ES-I3 (cell line): ENCODE measurements at regions not wholly inside any gene's neighbourhood (a gene's known extent, or its start where the extent isn't known, plus 50 kb on each side); places are given as distances from the start of the nearest gene placed in this dataset.

Experiments
- H3K36me3 ChIP-seq: 2 replicates; pipeline ENCODE4 v1.6.1; 2013; ENCODE audit warnings: mild to moderate bottlenecking, low read length, control low read depth, moderate library complexity; ENCODE audit not compliant: insufficient read depth
- H3K4me1 ChIP-seq: 2 replicates; pipeline ENCODE4 v1.6.1; 2013; ENCODE audit warnings: mild to moderate bottlenecking, control low read depth, low read length; ENCODE audit not compliant: insufficient read depth
- H3K9ac ChIP-seq: 2 replicates; pipeline ENCODE4 v1.6.1; 2013; ENCODE audit warnings: low read depth, mild to moderate bottlenecking, low read length, moderate library complexity
- H3K9me3 ChIP-seq: 2 replicates; pipeline ENCODE4 v1.6.1; 2013; ENCODE audit warnings: mild to moderate bottlenecking, low read length, moderate library complexity; ENCODE audit not compliant: control insufficient read depth, insufficient read depth

DNA sequence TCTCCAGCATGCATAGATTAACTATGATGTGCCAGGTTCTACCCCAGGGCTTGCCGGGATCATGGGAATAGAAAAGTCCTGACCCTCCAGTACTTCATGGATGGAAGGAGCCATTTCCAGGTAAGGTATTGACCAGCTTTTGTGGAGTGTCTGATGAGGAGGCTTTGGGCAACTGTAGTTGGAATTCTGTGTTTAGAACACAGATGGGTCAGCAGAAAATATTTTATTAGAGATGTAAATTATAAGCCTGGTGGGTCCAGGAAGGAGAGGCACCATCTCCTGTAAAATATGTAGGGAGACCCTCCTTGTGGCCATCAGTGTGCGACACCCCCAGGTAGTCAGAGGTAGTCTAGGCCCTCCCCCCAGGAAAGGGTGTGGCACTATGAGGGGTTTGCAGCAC lies 156.2 kb downstream of the IRX1 start:
- H3K4me1 ChIP-seq: peaks cover 5% of the 10 kb centered on the region; the same call in 1 of the 2 replicates
- H3K9ac ChIP-seq: no peak overlapping the region
- no peaks in the 10 kb centered on the region for H3K36me3 ChIP-seq
- peaks cover 4% of the 10 kb centered on the region; the same call in 1 of the 2 replicates for H3K9me3 ChIP-seq

GRCh38 chr5:3778000-3778550 lies 182.4 kb downstream of the IRX1 start:
- peaks cover 6% of the 10 kb centered on the region; the same call in 1 of the 2 replicates for H3K4me1 ChIP-seq
- H3K9ac ChIP-seq: no peak overlapping the region
- no peaks in the 10 kb centered on the region for H3K36me3 ChIP-seq
- no peaks in the 10 kb centered on the region for H3K9me3 ChIP-seq

DNA sequence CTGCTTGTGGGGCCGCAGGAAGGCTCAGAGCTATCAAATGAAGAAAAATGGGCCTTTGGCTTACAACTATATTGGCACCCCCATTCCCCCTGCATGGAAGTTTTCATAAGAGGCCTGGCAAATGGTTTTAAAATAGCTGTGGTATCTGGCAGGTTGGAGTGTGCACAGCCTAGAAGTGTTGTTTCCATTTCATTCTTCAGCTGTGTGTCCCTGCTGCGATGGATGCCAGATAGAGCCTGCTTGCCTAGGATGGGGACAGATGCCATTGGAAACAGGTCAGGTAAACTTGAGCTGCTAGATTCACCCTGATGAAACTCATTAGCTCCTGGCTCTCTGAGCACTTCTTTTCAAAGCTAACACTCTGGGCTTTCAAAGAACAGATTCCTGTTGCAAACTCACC lies 183.3 kb downstream of the IRX1 start:
- no peaks in the 10 kb centered on the region for H3K9me3 ChIP-seq
- peaks cover 6% of the 10 kb centered on the region; the same call in 1 of the 2 replicates for H3K4me1 ChIP-seq
- no peaks in the 10 kb centered on the region for H3K36me3 ChIP-seq
- H3K9ac ChIP-seq: no peak overlapping the region

- no peaks in the 10 kb centered on the region for H3K9me3 ChIP-seq
- H3K36me3 ChIP-seq: no peaks in the 10 kb centered on the region
- peaks cover 6% of the 10 kb centered on the region; the same call in 1 of the 2 replicates for H3K4me1 ChIP-seq
- no peak overlapping the region for H3K9ac ChIP-seq
Measured at GRCh38 chr5:3780278-3780677, 184.6 kb downstream of the IRX1 start.

DNA sequence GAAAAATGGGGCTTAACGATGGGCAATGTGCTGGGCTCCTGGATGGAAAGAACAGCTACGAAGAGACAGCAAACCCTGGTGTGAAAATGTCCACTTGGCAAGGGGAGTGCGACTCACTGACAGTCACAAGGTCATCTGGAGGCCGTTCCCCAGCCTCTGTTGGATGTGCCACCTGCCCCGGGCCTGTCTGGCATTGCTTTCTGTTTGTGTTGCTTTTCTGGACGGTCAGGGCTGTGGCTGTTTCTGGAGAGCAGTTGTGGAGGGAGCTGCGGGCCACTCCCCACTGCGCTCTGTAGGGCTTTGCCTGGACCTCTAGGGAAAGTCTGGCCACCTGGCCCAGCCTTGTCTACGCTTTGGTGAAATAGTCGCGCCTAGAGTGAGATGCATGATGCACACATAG lies 185.3 kb downstream of the IRX1 start:
- Histone ChIP-seq H3K9ac (no peak overlapping the region), H3K4me1 (peaks cover 6% of the 10 kb centered on the region; the same call in 1 of the 2 replicates), H3K36me3 (no peaks in the 10 kb centered on the region), H3K9me3 (no peaks in the 10 kb centered on the region)

- H3K9ac ChIP-seq: no peak overlapping the region
- H3K9me3 ChIP-seq: no peaks in the 10 kb centered on the region
- no peaks in the 10 kb centered on the region for H3K36me3 ChIP-seq
- H3K4me1 ChIP-seq: peaks cover 19% of the 10 kb centered on the region
Measured at GRCh38 chr5:3784854-3785253, 189.2 kb downstream of the IRX1 start.

DNA sequence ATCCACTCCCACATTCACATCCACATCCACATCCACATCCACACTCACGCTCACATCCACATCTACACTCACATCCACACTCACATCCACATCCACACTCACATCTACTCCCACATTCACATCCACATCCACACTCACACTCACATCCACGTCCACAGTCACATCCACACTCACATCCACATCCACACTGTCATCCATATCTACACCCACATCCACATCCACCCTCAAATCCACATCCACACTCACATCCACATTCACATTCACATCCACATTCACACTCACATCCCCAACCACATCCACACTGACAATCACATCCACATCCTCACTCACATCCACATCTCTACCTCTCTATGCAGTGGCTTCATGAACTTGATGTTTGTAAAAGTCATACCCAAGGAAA lies 190.5 kb downstream of the IRX1 start:
- Histone ChIP-seq H3K4me1 (peaks cover 19% of the 10 kb centered on the region), H3K9ac (no peak overlapping the region), H3K36me3 (no peaks in the 10 kb centered on the region), H3K9me3 (no peaks in the 10 kb centered on the region)

DNA sequence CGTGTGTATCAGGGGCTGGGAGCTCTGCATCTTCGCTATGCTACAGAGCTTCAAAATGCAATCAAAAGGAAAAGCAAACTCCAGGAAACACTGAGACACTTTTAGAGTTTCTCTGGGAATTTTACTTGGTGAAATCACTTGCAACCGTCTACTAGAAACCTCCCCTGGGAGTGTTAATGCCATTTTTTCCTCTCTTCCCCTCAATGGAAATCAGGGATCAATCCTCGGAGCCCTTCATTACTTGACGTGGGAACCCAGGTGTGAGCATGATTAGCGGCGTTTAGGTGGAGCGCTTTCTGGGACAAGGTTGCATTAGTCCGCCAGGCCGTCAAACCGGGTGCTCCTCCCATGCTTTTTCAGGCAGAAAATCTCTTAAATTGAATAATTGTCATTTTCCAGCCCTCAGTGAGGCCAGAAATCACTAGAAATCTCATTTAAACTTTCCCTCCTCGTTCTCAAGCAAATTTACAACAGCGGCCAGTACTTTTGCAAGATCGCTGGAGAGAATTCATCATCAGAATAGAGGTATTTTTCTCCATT lies 191.3 kb downstream of the IRX1 start:
- Histone ChIP-seq H3K9me3 (no peaks in the 10 kb centered on the region), H3K9ac (no peak overlapping the region), H3K4me1 (peaks cover 19% of the 10 kb centered on the region)

GRCh38 chr5:3787604-3788003 lies 192.0 kb downstream of the IRX1 start:
- H3K36me3 ChIP-seq: no peaks in the 10 kb centered on the region
- H3K4me1 ChIP-seq: peaks cover 19% of the 10 kb centered on the region
- peak overlapping the region; percentile 13; the same call in 1 of the 2 replicates for H3K9ac ChIP-seq
- no peaks in the 10 kb centered on the region for H3K9me3 ChIP-seq

More for the DNA sequence above, 191.3 kb downstream of the IRX1 start:
- no peaks in the 10 kb centered on the region for H3K36me3 ChIP-seq

DNA sequence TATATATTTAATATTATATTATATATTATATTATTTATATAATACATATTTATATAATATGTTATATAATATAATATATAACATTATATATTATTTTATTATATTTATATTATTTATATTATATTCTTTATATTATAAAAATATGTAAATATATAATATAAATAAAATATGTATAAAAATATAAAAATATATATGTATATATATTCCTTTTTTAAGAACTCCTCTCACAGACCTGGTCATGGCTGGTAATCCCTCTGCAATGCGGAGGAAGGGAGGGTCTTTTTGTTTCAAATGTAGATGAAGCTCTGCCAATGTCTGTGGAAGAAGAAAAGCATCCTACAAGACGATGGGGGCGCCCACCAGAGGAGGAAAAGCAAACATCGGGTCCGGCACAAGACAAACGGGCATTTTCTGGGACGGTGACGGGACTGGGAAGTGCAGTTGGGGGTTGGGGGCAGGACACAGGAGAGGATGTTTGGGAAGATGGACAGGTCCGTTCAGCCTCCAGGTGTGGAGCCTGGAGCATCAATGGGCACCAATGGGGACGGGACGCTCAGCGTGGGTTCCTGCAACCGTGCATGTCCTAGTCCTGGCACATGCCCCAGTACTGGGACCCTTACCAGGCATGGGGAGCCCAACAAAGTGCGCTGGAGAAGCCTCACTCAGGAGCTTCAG lies 194.0 kb downstream of the IRX1 start:
- Histone ChIP-seq H3K9me3 (no peaks in the 10 kb centered on the region), H3K4me1 (peaks cover 19% of the 10 kb centered on the region), H3K9ac (no peak overlapping the region), H3K36me3 (no peaks in the 10 kb centered on the region)

GRCh38 chr5:3793162-3793561 lies 197.5 kb downstream of the IRX1 start:
- Histone ChIP-seq H3K4me1 (peaks cover 5% of the 10 kb centered on the region), H3K36me3 (no peaks in the 10 kb centered on the region), H3K9me3 (0 out of 2 replicates have a peak, but pooled peaks cover 2% of the 10 kb centered on the region), H3K9ac (no peak overlapping the region)

DNA sequence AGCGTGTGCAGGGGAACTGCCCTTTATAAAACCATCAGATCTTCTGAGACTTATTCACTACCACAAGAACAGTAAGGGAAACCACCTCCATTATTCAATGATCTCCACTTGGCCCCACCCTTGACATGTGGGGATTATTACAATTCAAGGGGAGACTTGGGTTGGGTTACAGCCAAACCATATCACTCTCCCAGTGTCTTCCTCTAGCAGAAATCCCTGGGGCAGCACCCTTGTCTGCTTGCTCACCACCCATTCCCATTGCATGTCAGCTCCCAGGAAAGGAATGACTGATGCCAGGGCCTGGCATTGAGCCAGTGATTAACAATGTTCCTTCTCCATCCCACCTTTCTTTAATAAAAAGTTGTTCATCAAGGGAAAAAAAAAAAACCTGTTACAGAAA lies 199.0 kb downstream of the IRX1 start:
- no peaks in the 10 kb centered on the region for H3K36me3 ChIP-seq
- H3K9ac ChIP-seq: no peak overlapping the region
- 0 out of 2 replicates have a peak, but pooled peaks cover 2% of the 10 kb centered on the region for H3K9me3 ChIP-seq
- H3K4me1 ChIP-seq: no peaks in the 10 kb centered on the region

- H3K9me3 ChIP-seq: 0 out of 2 replicates have a peak, but pooled peaks cover 2% of the 10 kb centered on the region
- no peaks in the 10 kb centered on the region for H3K36me3 ChIP-seq
- H3K4me1 ChIP-seq: no peaks in the 10 kb centered on the region
- H3K9ac ChIP-seq: no peak overlapping the region
Measured at GRCh38 chr5:3796736-3797135, 201.1 kb downstream of the IRX1 start.

- H3K4me1 ChIP-seq: no peaks in the 10 kb centered on the region
- no peak overlapping the region for H3K9ac ChIP-seq
- no peaks in the 10 kb centered on the region for H3K36me3 ChIP-seq
- H3K9me3 ChIP-seq: no peaks in the 10 kb centered on the region
Measured at GRCh38 chr5:3801967-3802366, 206.3 kb downstream of the IRX1 start.

GRCh38 chr5:3809455-3809854 lies 213.8 kb downstream of the IRX1 start:
- H3K4me1 ChIP-seq: no peaks in the 10 kb centered on the region
- H3K36me3 ChIP-seq: no peaks in the 10 kb centered on the region
- H3K9ac ChIP-seq: no peak overlapping the region
- no peaks in the 10 kb centered on the region for H3K9me3 ChIP-seq
